Renal cortex interstitium (tissue), 11 donors: ENCODE measurements at regions not wholly inside any gene's neighbourhood (a gene's known extent, or its start where the extent isn't known, plus 50 kb on each side); places are given as distances from the start of the nearest gene placed in this dataset.
"Not testable (repeated sequence)": the region's sequence is repeated elsewhere in the genome, so short reads cannot be mapped to it uniquely, and the experiment has no call there.

ENCODE experiments used
- DNase-seq, 11 donors: peaks; one replicate each; pipeline ENCODE4 v3.0.0-alpha.2; 2013; ENCODE audit warnings: low read depth in 9 of 11, low spot score in 4 of 11; ENCODE audit errors: extremely low read depth in 1 of 11

GRCh38 chr13:54232700-54233099, 1204.1 kb downstream of the OLFM4 start:
- no peak for DNase-seq

GRCh38 chr13:54234607-54235006, 1206.0 kb downstream of the OLFM4 start:
- DNase-seq = no peak

GRCh38 chr13:54241719-54242118, 1213.1 kb downstream of the OLFM4 start:
- peak in 8 of 11 donors; percentile 0 to 18 (median 9) for DNase-seq

- DNase-seq = no peak
Measured at GRCh38 chr13:54248306-54248705, 1219.7 kb downstream of the OLFM4 start.

- no peak for DNase-seq
Measured at GRCh38 chr13:54261856-54262255, 1233.2 kb downstream of the OLFM4 start.

- DNase-seq = no peak
Measured at GRCh38 chr13:54263868-54264267, 1235.3 kb downstream of the OLFM4 start.

GRCh38 chr13:54267253-54267668, 1238.6 kb downstream of the OLFM4 start:
- not testable (repeated sequence) for DNase-seq

GRCh38 chr13:54268013-54268695, 1239.5 kb downstream of the OLFM4 start:
- not testable (repeated sequence) for DNase-seq

GRCh38 chr13:54287062-54287764, 1258.6 kb downstream of the OLFM4 start:
- no peak for DNase-seq

GRCh38 chr13:54301085-54301484, 1272.5 kb downstream of the OLFM4 start:
- DNase-seq = no peak

GRCh38 chr13:54305377-54305776, 1276.8 kb downstream of the OLFM4 start:
- no peak for DNase-seq

- no peak for DNase-seq
Measured at GRCh38 chr13:54312885-54313284, 1284.3 kb downstream of the OLFM4 start.

GRCh38 chr13:54317722-54318121, 1289.1 kb downstream of the OLFM4 start:
- DNase-seq = no peak

GRCh38 chr13:54337540-54337939, 1308.9 kb downstream of the OLFM4 start:
- DNase-seq = no peak

- DNase-seq = no peak
Measured at GRCh38 chr13:54347531-54347930, 1318.9 kb downstream of the OLFM4 start.

- DNase-seq = no peak
Measured at GRCh38 chr13:54356209-54356608, 1327.6 kb downstream of the OLFM4 start.

GRCh38 chr13:54356849-54357248, 1328.2 kb downstream of the OLFM4 start:
- DNase-seq = no peak

GRCh38 chr13:54357284-54357933, 1328.8 kb downstream of the OLFM4 start:
- DNase-seq = no peak

- no peak for DNase-seq
Measured at GRCh38 chr13:54361460-54361859, 1332.8 kb downstream of the OLFM4 start.

- DNase-seq = no peak
Measured at GRCh38 chr13:54366728-54367127, 1338.1 kb downstream of the OLFM4 start.
